Hepatic stellate cell (primary cell): ENCODE measurements at regions not wholly inside any gene's neighbourhood (a gene's known extent, or its start where the extent isn't known, plus 50 kb on each side); places are given as distances from the start of the nearest gene placed in this dataset.
"Not testable (repeated sequence)": the region's sequence is repeated elsewhere in the genome, so short reads cannot be mapped to it uniquely, and the experiment has no call there.

ENCODE experiments used
- DNase-seq: peaks from one replicate; pipeline ENCODE4 v3.0.0; 2011; ENCODE audit warnings: low spot score

- DNase-seq: no peak
Observed at GRCh38 chr12:19666070-19666469, 226.8 kb downstream of the AEBP2 start.

GRCh38 chr12:19669793-19670192 is 230.5 kb downstream of the AEBP2 start:
- no peak for DNase-seq

DNA sequence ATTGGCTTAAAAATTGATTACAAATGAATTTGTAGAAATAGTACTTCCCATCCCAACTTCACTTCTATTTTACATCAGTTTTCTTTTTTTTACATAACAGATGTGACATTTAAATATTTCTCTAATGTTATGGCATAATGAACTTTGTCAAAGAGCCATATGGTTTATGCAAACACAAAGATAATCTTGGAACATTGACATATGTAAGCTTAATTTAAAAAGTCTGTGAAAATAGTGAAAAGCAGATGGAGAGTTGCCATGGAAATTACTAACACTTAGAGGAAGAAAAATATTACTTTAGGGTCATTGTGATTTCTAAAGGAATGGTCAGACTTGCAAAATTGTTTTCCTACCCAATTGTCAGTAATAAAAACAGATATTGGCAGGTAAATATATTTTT is 232.4 kb downstream of the AEBP2 start:
- DNase-seq: no peak

DNA sequence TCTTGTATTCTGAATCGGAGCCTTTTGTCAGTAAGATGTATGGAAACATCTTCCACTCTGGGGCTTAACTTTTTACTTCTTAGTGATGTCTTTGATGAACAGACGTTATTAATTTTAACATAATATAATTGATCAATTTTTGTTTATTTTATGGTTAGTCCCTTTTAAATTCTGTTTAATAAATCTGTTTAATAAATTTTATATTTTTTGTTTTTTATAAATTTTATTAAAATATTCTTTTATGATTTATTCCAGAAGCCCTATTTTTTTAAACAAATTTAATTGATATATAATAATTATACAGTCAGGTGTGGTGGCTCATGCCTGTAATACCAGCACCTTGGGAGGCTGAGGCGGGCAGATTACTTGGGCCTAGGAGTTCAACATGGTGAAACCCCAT is 235.1 kb downstream of the AEBP2 start:
- DNase-seq: no peak

- DNase-seq: no peak
Observed at GRCh38 chr12:19675361-19675760, 236.1 kb downstream of the AEBP2 start.

DNA sequence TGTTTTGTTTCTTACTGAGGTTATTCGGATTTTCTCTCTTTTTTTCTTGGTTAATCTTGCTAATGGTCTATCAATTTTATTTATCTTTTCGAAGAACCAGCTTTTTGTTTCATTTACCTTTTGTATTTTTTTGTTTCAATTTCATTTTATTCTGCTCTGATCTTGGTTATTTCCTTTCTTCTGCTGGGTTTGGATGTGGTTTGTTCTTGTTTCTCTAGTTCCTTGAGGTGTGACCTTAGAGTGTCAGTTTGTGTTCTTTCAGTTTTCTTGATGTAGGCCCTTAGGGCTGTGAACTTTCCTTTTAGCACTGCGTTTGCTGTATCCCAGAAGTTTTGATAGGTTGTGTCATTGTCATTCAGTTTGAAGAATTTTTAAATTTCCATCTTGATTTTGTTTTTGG is 239.2 kb downstream of the AEBP2 start:
- DNase-seq: not testable (repeated sequence)

DNA sequence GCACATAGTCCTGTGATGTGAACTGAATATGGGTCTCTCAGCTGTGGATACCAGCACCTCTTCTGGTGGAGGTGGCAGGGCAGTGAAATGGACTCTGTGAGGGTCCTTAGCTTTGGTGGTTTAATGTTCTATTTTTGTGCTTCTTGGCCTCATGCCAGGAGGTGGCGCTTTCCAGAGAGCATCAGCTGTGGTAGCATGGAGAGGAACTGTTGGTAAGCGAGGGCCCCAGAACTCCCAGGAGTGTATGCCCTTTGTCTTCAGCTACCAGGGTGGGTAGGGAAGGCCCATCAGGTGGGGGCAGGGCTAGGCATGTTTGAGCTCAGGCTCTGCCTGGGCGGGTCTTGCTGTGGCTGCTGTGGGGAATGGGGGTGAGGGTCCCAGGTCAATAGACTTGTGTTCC is 241.7 kb downstream of the AEBP2 start:
- DNase-seq: no peak

GRCh38 chr12:19683178-19683927 is 244.1 kb downstream of the AEBP2 start:
- DNase-seq: peak; percentile 63

GRCh38 chr12:19687371-19687770 is 248.1 kb downstream of the AEBP2 start:
- no peak for DNase-seq

DNA sequence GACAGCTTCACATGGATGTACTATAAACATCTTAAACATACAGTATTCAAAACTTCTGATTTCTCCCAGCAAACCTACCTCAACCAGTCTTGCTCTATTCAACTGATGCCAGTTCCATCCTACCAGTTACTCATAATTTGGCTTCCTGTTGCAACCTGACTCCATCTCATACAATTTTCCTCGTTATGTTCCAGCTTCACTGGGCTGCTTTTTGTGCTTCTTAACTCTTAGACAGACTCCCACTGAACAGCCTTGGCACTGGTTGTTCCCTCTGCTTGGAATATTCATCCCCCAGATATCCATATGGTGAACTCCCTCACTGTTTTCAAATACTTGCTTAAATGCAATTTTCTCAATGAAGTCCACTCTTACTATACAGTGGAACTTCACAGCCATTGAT is 249.2 kb downstream of the AEBP2 start:
- no peak for DNase-seq

- no peak for DNase-seq
Observed at GRCh38 chr12:19689226-19689625, 249.9 kb downstream of the AEBP2 start.

DNA sequence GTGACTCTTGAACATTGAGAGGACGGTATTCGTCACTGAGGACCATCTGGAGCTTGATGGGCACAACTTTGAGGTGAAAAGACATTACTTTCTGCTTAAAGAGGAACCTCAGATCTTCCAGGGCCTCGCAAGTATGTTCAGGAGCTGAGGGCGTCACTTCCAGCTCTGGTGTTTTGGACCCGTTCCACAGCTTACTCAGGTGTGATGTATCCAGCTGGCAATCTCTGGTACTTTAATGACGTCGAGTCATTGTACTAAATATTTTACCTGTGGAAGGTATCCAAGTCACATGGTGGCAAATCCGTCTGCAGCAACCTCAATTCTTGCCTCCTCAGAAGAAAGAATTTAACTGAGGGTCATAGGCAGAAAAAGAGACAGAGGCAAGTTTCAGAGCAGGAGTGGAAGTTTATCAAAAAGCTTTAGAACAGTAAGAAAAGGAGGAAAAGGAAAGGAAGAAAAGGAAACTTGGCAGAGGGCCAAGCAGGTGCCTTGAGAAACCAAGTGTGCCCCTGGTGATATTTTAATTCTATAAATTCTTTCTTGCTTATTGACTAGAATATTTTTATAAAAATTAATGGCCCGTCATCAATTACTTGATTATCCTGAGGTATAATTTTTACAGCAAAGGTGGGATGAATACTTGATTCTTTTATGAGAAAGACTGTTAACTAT is 250.6 kb downstream of the AEBP2 start:
- DNase-seq: no peak

DNA sequence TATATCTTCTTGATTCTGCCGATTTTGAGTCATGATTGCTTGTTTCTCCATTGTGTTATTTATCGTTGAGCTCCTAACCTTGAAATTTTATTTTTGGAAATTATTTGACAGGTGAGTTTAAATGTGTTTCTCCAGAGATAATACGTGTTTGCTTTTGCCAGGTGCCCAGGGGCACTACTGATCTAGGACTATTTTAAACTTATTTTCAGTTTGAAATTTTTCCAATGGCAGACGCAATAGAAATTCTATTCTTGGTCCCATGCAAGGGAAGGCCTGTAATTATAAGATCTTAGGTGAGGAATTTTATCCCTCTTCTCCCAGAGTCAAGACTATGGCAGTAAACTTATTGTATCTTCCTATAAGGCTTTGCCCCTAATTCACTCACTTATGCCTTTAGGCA is 252.8 kb downstream of the AEBP2 start:
- no peak for DNase-seq

GRCh38 chr12:19692566-19692965 is 253.3 kb downstream of the AEBP2 start:
- no peak for DNase-seq

DNA sequence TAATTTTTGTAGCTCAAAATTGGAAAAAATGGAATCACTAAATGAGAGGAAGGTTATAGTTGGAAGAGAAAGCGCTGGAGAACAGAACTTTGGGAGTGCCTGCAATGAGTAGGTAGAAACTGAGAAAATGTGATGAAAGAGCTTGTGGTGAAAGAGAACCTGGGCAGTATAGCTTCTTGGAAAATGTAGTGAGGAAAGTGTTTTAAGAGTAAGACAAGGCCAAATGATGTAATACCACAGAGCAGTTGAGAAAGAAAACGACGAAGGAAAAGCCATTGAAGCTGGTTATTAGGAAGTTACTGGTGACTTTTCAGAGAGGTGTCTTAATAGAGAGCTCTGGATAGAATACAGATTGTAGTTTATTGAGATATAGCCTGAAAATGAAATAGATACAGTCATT is 255.3 kb downstream of the AEBP2 start:
- no peak for DNase-seq

GRCh38 chr12:19695244-19696098 is 256.2 kb downstream of the AEBP2 start:
- no peak for DNase-seq

DNA sequence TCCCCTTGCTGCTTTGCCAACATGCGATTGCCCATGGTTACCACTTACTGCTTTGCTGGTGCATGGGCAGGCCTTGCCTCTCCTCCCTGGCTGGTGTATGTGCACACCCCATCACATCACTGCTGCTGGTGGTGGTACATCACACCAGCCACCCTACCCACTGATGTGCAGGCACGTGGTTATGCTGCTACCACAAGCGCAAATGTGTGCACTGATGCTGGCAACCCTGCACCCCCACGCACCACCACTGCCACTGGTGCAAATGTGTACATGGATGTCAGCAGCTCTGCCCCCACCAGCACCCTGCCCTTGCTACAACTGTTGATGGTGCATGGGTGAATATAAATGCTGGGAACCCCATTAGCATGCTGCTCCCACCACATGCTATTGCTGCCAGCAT is 261.7 kb downstream of the AEBP2 start:
- DNase-seq: no peak

GRCh38 chr12:19704966-19705365 is 265.7 kb downstream of the AEBP2 start:
- DNase-seq: no peak

DNA sequence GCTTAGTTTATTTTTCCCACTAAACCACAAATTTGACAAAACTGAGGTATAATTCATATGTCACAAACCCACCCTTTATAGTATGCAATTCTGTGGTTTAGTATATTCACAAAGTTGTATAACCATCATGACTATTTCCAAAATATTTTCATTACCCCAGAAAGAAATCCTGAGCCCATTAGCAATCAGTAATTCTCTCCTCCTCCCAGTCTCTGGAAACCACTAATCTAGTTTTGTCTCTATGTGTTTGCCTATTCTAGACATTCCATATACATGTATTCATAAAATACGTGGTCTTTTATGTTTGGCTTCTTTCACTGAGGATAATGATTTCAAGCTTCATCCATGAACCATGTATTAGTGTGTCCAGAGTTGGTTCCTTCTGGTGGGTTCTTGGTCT is 267.6 kb downstream of the AEBP2 start:
- DNase-seq: no peak

DNA sequence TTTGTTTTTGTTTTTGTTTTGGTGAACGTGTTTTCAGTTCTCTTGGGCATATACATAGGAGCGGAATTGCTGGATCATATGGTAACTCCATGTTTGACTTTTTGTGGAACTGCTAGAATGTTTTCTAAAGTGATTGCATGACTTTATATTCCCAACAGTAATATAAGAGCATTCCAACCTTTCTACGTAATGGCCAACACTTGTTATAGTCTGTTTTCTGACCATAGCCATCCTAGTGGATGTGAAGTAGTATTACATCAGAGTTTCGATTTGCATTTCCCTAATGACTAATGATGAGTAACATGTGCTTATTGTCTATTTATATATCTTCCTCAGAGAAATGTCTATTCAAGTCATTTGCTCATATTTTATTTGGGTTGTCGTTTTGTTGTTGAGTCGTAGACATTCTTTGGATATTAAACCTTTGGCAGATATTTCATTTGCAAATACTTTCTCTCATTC is 268.7 kb downstream of the AEBP2 start:
- DNase-seq: no peak

GRCh38 chr12:19709889-19710288 is 270.6 kb downstream of the AEBP2 start:
- DNase-seq: no peak

DNA sequence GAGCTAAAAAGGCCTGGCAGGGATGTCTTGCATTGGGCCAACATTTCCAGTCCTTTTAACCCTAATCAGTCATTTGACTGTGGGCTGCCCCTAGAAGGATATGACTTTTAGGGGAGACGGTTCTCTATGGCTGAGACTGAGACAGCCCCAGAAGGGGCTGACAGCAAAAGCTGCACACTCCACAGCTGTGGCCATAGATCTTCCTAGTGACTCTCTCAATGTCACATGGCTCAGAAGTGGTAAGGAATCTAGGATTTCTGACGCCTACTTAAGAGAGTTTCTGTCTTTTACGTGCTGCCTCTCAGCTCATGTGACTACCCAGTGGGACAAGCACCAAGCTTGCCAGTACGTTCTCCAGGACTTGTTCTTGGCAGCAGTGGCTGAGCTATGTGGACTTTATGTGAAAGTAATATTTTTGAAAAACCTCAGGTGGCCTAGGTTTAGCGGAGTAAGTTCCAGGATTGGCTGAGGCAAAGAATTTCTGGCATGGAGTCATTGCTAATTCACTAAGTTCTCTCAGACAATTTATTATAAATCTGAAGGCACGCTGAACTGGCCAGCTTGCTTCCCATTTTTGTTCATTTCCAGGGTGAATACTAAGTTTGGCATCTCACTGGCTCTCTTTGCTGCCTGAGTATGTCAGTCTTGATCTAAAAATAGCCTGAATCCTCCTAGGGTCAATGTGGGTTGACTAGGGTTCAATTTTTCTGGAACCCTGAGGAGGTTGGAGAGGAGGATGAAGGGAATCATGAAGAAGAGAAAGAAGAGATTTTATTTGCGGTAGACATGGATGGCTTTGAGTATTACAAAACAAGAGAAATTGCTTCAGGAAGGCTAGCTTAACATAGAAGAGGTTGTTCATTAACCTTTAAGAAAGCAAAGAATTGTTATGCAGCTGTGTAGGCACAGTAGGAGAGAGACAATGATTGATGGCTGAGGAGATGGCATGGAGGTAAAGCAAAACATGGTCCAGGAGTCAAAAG is 271.8 kb downstream of the AEBP2 start:
- no peak for DNase-seq
